ENCODE measurements at regions not wholly inside any gene's neighbourhood (a gene's known extent, or its start where the extent isn't known, plus 50 kb on each side); places are given as distances from the start of the nearest gene placed in this dataset.

DNA sequence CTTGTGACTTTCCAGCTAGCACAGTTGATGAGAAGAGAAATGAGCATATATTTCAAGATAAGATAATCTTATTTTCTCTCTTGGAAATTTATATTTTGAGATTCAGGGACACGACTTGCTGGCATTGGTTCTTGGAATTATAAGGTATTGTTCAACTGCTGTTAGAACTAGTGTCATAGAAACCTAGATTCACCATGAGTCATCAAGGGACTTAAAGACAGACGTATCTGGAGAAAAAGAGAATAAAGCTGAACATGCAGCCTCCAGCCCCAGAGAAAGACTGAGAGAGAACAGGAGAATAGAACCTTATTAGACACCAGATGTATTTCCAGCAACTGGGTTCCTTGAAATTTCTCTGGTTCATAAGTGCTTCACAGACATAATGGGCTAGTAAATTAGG lies 194.4 kb upstream of the PPFIA2 start:
- DNase-seq = no peak

DNA sequence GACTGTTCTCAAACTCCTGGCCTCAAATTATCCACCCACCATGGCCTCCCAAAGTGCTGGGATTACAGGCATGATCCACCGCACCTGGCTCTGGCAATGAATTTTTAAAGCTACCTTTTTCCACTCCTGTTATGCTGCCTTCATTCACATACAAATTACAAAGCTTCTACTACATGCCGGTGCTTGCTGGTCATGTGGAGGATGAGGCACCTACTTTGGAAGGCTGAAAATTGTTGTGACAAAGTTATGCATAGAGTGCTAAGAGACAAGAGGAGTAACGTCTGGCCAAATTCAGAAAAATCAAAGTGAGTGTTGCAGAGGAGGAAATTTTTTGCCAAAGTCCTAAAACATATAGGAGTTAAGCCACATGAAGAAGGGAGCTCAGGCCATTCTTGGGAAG lies 191.7 kb upstream of the PPFIA2 start:
- DNase-seq = no peak

DNA sequence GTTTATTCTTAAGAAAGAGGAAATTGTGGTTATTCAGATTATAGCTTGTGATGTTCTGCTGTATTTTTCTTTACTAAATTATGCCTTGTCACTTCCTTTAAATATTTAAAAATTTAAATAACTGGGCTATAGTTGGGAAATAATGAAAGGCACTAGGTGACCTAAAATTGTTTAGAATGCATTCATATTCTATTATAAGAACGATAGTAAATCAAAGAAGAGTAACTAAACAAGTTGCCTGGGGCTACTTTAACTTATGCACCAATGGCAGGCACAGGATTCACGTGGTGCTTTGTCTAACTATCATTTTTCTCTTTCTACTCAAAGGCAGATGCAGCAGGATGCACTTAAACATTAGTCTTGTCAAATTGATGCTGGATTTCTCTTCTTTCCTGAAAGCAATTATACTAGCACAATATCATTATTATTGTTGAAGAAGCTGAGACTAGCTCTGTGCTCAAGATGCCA lies 190.7 kb upstream of the PPFIA2 start:
- DNase-seq = peak; percentile 15

DNA sequence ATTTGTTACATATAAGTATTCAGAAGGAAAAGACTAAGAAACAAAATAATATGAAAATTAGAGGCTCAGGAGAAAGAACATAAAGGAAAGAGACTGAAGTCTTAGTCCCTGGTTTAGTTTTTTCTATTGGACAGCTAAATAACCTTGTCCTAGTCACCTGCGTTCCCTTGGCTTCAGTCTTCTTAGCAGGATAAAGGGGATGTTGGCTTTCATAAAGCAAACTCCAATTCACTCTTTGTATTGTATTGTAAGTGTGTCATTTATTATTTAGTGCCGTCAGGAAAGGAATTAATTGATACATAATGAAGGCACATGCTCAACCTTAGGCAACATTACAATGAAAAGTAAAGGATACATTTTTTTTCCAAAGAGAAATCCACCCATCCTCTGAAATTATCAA lies 190.3 kb upstream of the PPFIA2 start:
- DNase-seq = no peak

DNA sequence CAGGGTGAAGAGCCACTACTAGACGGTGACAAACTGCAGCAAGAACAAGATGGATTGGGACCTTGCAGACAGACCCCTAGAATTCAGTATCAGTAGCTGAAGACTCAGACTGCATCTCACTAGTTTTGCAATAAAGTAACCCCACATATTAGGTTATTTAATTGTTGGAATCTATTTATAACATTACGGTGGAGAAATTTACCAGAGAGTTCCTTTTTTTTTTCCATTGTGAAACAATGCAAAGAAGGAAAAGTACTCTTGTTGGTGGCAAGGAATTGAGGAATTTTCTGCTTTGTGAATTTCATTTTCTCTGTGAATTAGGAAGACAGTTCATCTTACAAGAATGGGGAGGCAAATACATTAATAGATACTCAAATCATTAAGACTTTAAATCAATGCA lies 185.7 kb upstream of the PPFIA2 start:
- no peak for DNase-seq

DNA sequence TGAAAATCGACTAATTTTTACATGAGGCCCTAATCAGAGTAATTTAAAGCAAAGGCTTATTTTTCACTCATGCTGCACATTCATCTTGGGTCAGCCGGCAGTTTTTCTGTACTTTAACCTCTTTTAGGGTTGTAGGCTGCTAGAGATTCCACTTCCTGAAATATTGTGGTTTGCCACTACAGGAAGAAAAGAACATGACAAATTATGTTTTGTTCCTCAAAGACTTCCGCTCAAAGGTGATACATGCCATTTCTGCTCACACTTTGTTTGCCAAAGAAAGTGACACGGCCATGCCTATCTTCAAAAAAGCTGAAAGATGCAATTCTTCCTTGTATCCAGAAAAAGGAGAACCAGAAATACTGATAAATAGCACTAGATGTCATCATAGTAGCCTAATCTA lies 183.4 kb upstream of the PPFIA2 start:
- DNase-seq = no peak

DNA sequence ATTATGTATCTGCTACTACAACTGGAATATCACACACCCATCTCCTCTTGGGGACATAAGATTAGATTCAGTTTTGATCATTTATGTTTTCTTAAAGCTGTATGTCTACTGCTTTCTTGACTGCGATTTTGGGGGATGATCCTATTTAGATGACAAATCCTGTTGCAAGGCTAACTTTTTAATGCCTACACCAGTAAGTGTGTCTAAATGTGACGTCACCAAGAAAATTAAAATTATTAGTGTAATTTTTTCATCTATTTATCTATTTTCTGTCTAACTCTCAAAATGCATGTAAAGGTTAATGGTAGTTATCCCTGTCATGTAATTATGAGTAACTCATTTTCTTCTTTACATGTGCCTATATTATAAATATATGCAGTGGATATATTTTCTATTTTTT lies 170.9 kb upstream of the PPFIA2 start:
- no peak for DNase-seq

DNA sequence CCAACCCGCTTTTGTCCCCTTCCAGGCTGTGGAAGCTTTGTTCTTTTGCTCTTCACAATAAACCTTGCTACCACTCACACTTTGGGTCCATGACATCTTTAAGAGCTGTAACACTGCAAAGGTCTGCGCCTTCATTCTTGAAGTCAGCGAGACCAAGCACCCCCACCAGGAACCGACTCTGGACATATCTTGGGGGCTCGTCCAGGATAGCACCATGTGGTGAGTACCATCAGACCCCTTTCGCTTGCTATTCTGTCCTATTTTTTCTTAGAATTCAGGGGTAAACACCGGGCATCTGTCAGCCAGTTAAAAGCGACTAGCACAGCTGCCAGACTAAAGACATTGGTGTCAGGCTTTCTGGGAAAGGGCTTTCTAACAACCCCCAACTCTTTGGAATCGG lies 137.6 kb upstream of the PPFIA2 start:
- DNase-seq = no peak

DNA sequence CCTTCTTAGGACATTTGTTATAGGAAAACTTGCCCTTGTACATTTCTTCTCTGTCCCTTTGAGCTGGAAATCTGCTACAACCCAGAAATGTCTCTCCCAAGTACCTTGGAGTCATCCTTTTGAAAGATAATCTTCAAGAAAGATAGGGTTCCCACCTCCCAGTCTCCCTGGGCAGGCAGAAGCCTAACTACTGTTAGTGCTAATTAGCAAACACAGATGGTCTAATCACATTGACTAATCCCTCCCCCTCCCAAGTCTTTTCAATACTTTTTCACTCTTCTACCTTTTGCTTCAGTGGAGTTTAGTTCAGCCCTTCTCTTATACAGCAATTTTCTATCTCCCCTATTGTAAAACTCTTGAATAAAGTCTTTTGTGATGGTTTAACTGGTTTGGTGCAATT lies 129.8 kb upstream of the PPFIA2 start:
- no peak for DNase-seq

DNA sequence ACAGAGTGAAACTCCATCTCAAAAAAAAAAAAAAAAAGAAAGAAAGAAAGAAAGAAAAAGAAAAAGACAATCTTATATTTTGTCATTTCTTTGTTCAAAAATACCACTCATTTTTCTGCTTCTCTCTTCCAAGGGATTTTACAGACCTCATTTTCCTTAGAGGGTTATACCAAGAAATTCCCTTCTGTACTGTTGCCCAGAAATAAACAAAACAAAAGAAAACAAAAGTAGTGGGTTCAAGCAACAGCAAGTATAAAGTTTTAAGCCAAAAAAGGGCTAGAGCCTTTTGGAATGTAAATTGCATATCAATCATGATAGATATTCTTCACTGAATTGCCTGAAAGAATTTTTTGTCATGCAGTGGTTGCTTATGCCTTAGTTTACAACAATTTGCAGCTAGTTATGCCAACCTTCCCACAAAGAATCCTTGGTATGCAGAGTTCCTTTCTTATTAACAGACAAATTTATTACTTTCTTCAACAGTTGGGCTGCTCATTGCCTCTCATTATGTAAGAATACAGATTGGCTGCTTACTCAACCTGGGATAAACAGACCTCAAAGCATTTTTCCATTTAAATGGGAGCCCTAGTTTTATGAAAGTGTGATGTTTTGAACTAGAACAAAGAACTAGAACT lies 129.1 kb upstream of the PPFIA2 start:
- no peak for DNase-seq

DNA sequence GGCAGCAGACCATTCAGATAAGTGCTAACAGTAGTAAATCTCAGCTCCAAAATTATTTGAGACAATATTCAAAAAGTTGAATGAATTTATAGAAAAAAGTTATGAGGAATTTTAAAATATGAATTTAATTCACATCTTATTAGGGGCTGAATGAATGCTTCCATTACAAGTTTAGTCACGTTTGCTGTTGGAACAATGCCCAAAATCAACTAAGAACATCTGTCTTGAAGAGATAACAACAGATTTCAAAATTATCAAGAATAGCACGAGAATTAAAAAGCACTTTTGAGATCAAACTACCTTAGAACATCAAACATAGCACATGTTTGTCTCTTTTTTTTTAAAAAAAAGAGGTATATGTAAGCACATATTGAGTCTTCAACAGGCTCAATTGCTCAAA lies 115.4 kb upstream of the PPFIA2 start:
- DNase-seq = no peak

DNA sequence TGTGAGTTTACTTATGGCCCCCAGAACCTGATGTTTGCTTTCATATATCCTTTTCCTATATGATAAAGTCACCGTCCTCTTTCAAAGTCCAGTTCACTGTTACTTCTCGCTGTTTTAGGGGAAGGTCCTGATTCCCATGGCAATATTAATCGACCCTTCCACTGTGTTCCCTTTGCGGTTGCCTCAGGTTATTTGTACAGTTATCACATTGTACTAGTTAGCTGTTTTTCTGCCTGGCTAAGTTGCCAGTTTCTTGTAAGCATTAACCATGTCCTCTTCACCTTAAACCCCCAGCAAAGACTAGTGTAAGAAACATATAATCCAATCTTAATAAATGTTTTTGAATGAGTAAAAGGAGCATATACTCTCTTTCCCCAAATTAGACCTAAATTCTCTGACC lies 115.0 kb upstream of the PPFIA2 start:
- no peak for DNase-seq

DNA sequence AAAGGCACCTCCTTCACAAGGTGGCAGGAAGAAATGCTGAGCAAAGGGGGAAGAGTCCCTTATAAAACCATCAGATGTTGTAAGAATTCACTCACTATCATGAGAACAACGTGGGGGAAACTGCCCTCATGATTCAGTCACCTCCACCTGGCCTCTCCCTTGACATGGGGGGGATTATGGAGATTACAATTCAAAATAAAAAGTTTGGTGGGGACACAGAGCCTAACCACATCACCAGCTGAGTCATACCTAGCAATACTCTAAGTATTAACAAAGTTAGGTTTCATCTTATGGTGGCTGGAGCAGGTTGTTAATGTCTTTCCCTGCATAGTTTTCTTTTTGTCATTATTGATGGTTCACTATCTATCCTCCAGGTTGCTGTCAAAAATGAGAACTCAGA lies 113.2 kb upstream of the PPFIA2 start:
- no peak for DNase-seq

DNA sequence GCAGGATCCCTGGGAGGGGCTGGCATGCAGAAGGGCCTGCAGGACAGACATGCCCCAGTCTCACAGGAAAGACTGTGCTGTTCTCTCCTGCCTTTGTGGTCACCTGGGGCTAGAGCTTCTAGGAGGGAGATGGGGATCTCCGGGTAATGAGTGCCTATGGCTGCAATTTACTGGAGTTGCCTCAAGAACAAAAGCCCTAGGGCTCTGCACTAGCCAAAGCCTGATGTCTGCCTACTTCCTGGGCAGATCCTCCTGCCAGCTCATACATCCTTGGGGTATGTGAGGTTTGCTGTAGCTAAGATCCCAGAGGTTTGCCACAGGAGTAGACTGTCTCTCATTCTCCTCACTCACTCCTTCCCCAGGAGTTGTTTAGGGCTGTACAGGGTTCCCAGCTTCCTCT lies 106.9 kb upstream of the PPFIA2 start:
- no peak for DNase-seq

DNA sequence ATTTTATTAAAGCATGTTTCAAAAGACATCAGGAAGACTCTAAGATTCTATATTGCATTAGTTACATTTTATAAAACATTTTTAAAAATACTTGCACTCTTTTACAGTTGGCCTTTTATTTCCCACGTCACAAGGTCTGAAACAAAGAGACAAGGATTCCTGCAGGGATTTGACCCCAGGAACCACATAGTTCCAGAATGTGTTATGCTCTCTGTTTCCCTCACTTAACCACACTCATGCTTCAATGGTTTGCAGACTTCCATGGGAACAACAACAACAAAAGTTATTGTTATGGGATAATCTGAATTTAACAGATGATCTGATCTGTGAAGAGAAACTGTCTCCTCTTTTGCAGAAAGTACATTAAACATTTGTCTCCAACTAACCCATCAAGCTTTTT lies 104.3 kb upstream of the PPFIA2 start:
- DNase-seq = no peak

DNA sequence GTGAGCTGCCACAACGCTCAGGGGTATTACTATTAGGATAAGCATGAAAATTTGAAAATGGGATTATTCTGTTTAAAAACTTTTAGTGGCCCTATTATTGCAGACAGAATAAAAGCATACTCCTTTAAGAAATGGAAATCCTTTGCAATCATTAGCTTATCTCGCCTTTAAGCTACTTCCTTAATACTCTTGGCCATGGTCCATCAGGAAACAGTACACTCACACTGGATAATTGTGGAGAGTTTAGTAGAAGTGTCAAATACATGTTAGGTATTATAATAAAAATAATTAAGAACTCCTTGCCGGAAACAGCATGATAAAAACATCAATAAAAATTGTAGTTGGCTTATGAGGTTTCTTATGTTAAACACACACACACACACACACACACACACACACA lies 100.4 kb upstream of the PPFIA2 start:
- no peak for DNase-seq

DNA sequence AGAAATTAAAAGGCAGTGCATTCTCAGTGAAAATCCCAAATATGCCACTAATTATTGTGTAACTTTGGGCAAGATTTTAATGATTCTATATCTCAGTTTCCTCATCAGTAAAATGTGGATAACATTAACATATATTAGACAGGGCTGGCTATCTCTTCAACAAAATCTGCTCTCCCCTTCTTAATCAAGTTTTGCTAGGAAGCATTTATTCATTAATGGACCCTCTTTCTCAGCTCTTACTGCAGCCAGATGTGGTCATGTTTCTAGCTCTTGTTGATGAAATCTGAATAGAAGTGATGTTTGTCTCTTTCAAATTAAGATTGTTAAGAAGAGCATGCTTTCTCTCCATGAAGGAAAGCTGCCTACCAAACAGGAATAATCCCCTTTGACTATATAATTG lies 84.4 kb upstream of the PPFIA2 start:
- DNase-seq = no peak

DNA sequence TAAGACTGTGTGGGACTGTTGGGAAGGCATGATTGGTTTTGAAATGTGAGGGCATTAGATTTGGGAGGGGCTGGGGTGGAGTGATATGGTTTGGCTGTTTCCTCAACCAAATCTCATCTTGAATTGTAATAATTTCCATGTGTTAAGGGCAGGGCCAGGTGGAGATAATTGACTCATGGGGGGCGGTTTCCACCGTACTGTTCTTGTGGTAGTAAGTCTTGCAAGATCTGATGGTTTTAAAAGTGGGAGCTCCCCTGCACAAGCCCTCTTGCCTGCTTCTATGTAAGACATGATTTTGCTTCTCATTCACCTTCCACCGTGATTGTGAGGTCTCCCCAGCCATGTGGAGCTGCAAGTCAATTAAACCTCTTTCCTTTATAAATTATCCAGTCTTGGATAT lies 76.6 kb upstream of the PPFIA2 start:
- no peak for DNase-seq

DNA sequence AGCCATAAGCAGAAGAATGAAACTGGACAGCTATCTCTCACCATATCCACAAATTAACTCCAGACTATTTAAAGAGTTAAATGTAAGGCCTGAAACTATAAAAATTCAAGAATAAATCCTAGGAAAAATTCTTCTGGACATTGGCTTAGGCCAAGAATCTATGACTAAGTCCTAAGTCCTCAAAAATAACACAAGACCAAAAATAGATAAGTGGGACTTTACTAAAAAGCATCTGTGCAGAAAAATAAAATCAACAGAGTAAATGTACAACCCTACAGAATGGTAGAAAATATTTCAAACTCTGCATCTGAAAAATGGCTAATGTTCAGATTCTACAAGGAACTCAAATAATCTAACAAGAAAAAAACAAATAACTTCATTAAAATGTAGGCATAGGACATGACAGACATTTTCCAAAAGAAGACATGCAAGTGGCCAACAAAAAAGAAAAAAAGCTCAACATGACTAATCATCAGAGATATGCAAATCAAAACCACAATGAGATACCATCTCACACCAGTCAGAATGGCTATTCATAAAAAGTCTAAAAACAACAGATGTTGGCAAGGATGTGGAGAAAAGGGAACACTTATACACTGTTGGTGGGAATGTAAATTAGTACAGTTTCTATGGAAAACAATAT lies 61.0 kb upstream of the PPFIA2 start:
- no peak for DNase-seq

DNA sequence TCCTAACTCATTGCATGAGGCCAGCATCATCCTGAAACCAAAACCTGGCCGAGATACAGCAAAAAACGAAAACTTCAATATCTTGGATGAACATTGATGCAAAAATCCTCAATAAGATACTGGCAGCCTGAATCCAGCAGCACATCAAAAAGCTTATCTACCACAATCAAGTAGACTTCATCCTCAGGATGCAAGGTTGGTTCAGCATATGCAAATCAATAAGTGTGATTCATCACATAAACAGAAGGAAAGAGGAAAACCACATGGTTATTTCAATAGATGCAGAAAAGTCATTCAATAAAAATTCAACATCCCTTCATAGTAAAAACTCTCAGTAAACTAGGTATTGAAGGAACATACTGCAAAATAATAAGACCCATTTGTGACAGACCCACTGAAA lies 56.5 kb upstream of the PPFIA2 start:
- no peak for DNase-seq

DNA sequence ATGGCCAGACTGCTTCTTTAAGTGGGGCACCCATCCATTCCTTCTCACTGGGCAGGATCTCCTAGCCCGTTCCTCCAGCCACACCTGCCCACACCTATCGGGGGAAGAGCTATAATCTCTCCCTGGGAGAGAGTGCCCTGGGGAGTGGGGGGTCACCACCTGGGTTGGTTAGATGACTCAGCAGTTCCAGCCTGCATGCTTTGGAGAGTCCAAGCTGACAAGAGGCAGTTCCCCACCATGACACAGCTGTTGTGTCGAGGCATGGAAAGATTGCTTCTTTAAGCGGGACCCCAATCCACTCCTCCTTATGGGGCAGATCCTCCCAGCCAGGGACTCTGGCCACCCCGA lies 52.6 kb upstream of the PPFIA2 start:
- no peak for DNase-seq

DNA sequence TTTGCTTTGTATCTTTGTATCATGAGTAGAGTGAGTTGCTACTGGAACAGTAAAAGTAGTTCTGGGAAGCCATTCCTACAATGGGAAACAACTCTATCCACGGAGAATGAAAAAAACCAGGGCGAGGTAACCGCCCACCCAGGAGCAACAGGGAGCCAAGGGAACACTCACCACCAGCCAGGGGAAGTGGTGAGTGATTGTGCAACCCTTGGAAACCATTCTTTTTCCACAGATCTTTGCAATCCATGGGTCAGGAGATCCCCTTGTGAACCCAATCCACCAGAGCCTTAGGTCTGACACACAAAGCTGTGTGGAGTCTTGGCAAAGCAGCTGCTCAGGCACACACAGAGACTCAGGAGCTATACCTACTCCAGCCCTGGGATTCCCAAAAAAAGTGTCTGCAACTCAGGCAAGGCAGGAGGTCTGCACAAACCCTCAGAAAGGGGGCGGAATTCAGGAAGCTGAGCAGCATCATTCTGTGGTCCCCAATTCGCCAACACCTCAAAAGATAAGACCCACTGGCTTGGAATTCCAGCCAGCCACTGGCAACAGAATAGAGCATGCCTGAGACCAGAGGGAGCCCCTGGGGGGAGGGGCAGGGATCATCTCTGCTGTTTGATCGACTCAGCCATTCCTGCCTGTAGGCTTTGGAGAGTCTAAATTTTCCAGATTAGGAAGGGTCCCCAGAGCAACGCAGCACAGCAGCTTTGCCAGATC lies 52.1 kb upstream of the PPFIA2 start:
- no peak for DNase-seq

DNA sequence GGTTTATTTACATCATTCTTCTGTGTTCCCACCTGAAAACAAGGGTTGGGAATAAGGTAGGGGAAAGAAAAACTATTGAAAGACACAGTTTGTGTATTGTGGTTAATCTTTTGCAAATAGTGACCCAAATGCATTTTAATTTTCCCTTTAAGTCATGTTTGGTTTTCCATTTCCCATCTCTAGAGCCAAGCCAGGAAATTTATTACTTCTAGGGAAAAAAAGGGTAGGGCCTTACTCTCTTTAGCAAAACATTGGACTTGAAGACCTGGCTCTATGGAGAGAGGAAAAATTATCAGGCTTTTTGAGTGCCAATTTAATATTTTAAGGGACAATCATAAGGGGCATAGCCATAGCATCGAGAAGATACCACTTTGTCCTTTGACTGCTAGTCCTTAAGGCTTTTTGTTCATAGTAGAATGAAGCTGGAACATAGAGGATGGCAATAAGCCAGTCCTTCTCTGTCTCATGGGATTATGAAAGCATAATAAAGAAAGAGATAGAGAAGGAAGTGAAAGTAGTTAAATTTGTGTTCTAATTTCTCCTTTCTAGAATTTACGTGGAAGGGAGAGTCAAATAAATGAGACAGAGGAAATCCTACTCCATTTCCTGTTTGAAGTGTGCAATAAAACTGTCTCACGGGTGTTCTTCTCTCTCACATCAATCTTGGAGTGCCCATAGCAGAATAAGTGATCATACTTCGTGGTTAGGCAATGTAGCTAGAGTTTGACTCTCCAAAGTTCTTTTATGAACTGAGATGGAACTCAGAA lies 50.9 kb upstream of the PPFIA2 start:
- no peak for DNase-seq

Data from NCI-H345 (cell line).